H9 (cell line): ENCODE measurements at regions not wholly inside any gene's neighbourhood (a gene's known extent, or its start where the extent isn't known, plus 50 kb on each side); places are given as distances from the start of the nearest gene placed in this dataset.
A peak's percentile ranks its signal among the peaks of the same experiment; 100 is the strongest.

ENCODE experiments used
- DNase-seq: peaks from one replicate; pipeline ENCODE4 v3.0.0-alpha.2; 2017
- H2AFZ ChIP-seq: one replicate; pipeline ENCODE4 v1.6.1; 2013; ENCODE audit warnings: mild to moderate bottlenecking, low read length, control low read depth, moderate library complexity
- H2AK5ac ChIP-seq: 2 replicates; pipeline ENCODE4 v1.6.1; 2013; ENCODE audit warnings: low read length, control low read depth, mixed read lengths; ENCODE audit not compliant: insufficient read length
- H2BK120ac ChIP-seq: one replicate; pipeline ENCODE4 v1.6.1; 2013; ENCODE audit warnings: low read depth, mild to moderate bottlenecking, low read length, control low read depth, inconsistent platforms; ENCODE audit not compliant: poor library complexity, severe bottlenecking
- H2BK12ac ChIP-seq: 2 replicates; pipeline ENCODE4 v1.6.1; 2013; ENCODE audit warnings: low read length, control low read depth, mixed read lengths, low read depth; ENCODE audit not compliant: insufficient read length
- H2BK15ac ChIP-seq: 2 replicates; pipeline ENCODE4 v1.6.1; 2013; ENCODE audit warnings: low read depth, low read length, control low read depth
- H2BK20ac ChIP-seq: one replicate; pipeline ENCODE4 v1.6.1; 2013; ENCODE audit warnings: low read depth, mild to moderate bottlenecking, low read length, control low read depth, inconsistent platforms; ENCODE audit not compliant: poor library complexity, severe bottlenecking
- H2BK5ac ChIP-seq: 2 replicates; pipeline ENCODE4 v1.6.1; 2013; ENCODE audit warnings: low read length, control low read depth, mixed read lengths; ENCODE audit not compliant: insufficient read length
- H3K14ac ChIP-seq: 2 replicates; pipeline ENCODE4 v1.6.1; 2013; ENCODE audit warnings: low read length, control low read depth; ENCODE audit not compliant: insufficient read depth
- H3K18ac ChIP-seq: 2 replicates; pipeline ENCODE4 v1.6.1; 2013; ENCODE audit warnings: low read depth, mild to moderate bottlenecking, mixed read lengths, low read length, control low read depth; ENCODE audit not compliant: insufficient read length
- H3K23ac ChIP-seq: 2 replicates; pipeline ENCODE4 v1.6.1; 2013; ENCODE audit warnings: low read length, control low read depth, mixed read lengths, low read depth; ENCODE audit not compliant: insufficient read length
- H3K23me2 ChIP-seq: 2 replicates; pipeline ENCODE4 v1.6.1; 2013; ENCODE audit warnings: low read depth, mild to moderate bottlenecking, mixed read lengths, low read length, control low read depth; ENCODE audit not compliant: insufficient read length, poor library complexity, severe bottlenecking
- H3K27ac ChIP-seq: 2 replicates; pipeline ENCODE4 v1.5.1; 2013; ENCODE audit warnings: low read length, control low read depth, mixed read lengths, low read depth; ENCODE audit not compliant: insufficient read length
- H3K27me3 ChIP-seq: 2 replicates; pipeline ENCODE4 v1.6.1; 2013; ENCODE audit warnings: low read length, control low read depth, inconsistent platforms; ENCODE audit not compliant: insufficient read depth
- H3K4ac ChIP-seq: 2 replicates; pipeline ENCODE4 v1.6.1; 2013; ENCODE audit warnings: low read depth, mild to moderate bottlenecking, control low read depth, inconsistent platforms, low read length, moderate library complexity
- H3K4me1 ChIP-seq: 2 replicates; pipeline ENCODE4 v1.6.1; 2013; ENCODE audit warnings: low read length, control low read depth, inconsistent platforms; ENCODE audit not compliant: insufficient read depth
- H3K4me2 ChIP-seq: 2 replicates; pipeline ENCODE4 v1.6.1; 2013; ENCODE audit warnings: low read length, control low read depth, mixed read lengths; ENCODE audit not compliant: insufficient read length, insufficient read depth
- H3K56ac ChIP-seq: 2 replicates; pipeline ENCODE4 v1.6.1; 2013; ENCODE audit warnings: low read depth, mild to moderate bottlenecking, mixed read lengths, low read length, control low read depth; ENCODE audit not compliant: insufficient read length
- H3K79me1 ChIP-seq: 2 replicates; pipeline ENCODE4 v1.6.1; 2013; ENCODE audit warnings: low read depth, mild to moderate bottlenecking, moderate library complexity, low read length, control low read depth, inconsistent platforms; ENCODE audit not compliant: insufficient read depth, poor library complexity, severe bottlenecking
- H3K79me2 ChIP-seq: 2 replicates; pipeline ENCODE4 v1.6.1; 2013; ENCODE audit warnings: low read length, control low read depth, inconsistent platforms; ENCODE audit not compliant: insufficient read depth
- H3K9ac ChIP-seq: 2 replicates; pipeline ENCODE4 v1.6.1; 2013; ENCODE audit warnings: low read length, control low read depth, mixed read lengths; ENCODE audit not compliant: insufficient read length; ENCODE audit errors: extremely low read depth
- H3K9me3 ChIP-seq: one replicate; pipeline ENCODE4 v1.6.1; 2013; ENCODE audit warnings: low read depth, low read length, inconsistent platforms; ENCODE audit not compliant: control insufficient read depth
- H3T11ph ChIP-seq: one replicate; pipeline ENCODE4 v1.6.1; 2013; ENCODE audit warnings: mild to moderate bottlenecking, low read length, control low read depth, inconsistent platforms
- H4K20me1 ChIP-seq: one replicate; pipeline ENCODE4 v1.6.1; 2013; ENCODE audit not compliant: control insufficient read depth, insufficient read length, insufficient read depth
- H4K5ac ChIP-seq: 2 replicates; pipeline ENCODE4 v1.6.1; 2013; ENCODE audit warnings: low read depth, mild to moderate bottlenecking, mixed read lengths, low read length, control low read depth; ENCODE audit not compliant: insufficient read length
- H4K8ac ChIP-seq: replicated peaks from 2 replicates; pipeline ENCODE4 v1.6.1; 2013; ENCODE audit warnings: low read length, control low read depth, mixed read lengths, low read depth; ENCODE audit not compliant: insufficient read length
- H4K91ac ChIP-seq: 2 replicates; pipeline ENCODE4 v1.6.1; 2013; ENCODE audit warnings: low read depth, mild to moderate bottlenecking, moderate library complexity, mixed read lengths, low read length, control low read depth; ENCODE audit not compliant: insufficient read length
- H3K27ac Mint-ChIP-seq, 3 experiments: 2 replicates in 2 of 3; 3 replicates in 1 of 3; pipeline ENCODE4 v1.8.0; 2020 to 2021; ENCODE audit warnings: mixed read lengths in 3 of 3, mild to moderate bottlenecking in 1 of 3, moderate library complexity in 1 of 3
- H3K27me3 Mint-ChIP-seq: 2 replicates; pipeline ENCODE4 v1.8.0; 2021; ENCODE audit warnings: low read depth, mild to moderate bottlenecking, moderate library complexity, mixed read lengths
- H3K36me3 Mint-ChIP-seq, 3 experiments: 2 replicates in 2 of 3; 3 replicates in 1 of 3; pipeline ENCODE4 v1.8.0; 2020 to 2021; ENCODE audit warnings: low read depth in 3 of 3, mixed read lengths in 3 of 3; ENCODE audit not compliant: insufficient read depth in 1 of 3
- H3K4me1 Mint-ChIP-seq, 2 experiments: 2 replicates each; pipeline ENCODE4 v1.8.0; 2020; ENCODE audit warnings: mixed read lengths in 2 of 2
- H3K4me3 Mint-ChIP-seq, 2 experiments: 2 replicates in 1 of 2; 3 replicates in 1 of 2; pipeline ENCODE4 v1.8.0; 2020 to 2021; ENCODE audit warnings: mild to moderate bottlenecking in 2 of 2, mixed read lengths in 2 of 2, moderate library complexity in 1 of 2
- H3K9me3 Mint-ChIP-seq, 2 experiments: 2 replicates in 1 of 2; 3 replicates in 1 of 2; pipeline ENCODE4 v1.8.0; 2020; ENCODE audit warnings: mild to moderate bottlenecking in 2 of 2, mixed read lengths in 2 of 2, moderate library complexity in 1 of 2
- CTCF ChIP-seq: fragments of 200-600 bp; sonication (generic); conservative IDR thresholded peaks from 3 replicates; pipeline ENCODE4 v1.8.0; 2021; ENCODE audit warnings: antibody characterized with exemption, mild to moderate bottlenecking
- WGBS: extraction: QIAGEN DNeasy Blood & Tissue Kit; methylation state at CpG from one replicate; pipeline ENCODE4 v1.1.7; 2013; ENCODE audit warnings: missing lambda C conversion rate, low lambda C conversion rate, mixed read lengths; ENCODE audit not compliant: insufficient read length; ENCODE audit errors: extremely low coverage; 5-methylcytosine and 5-hydroxymethylcytosine counted together

GRCh38 chr3:168839653-168840052 lies 743.9 kb upstream of the GOLIM4 start:
- H3K14ac ChIP-seq = no peak overlapping the region
- no peak overlapping the region for H2AK5ac ChIP-seq
- no peak overlapping the region for H4K91ac ChIP-seq
- Mint-ChIP-seq H3K27ac (peak overlapping the region; percentile 19 to 98 (median 97); a peak in 5 of 7 replicates), H3K27me3 (no peaks in the 10 kb centered on the region), H3K36me3 (peaks cover 8 to 24% (median 13%) of the 10 kb centered on the region in 3 experiments), H3K4me3 (no peak overlapping the region), H3K4me1 (peaks cover 46 to 51% of the 10 kb centered on the region in 2 experiments), H3K9me3 (peaks cover 4 to 9% of the 10 kb centered on the region in 2 experiments)
- H3K4me1 ChIP-seq = peaks cover 11% of the 10 kb centered on the region; the same call in 1 of the 2 replicates
- H3K4me2 ChIP-seq = no peak overlapping the region
- no peaks in the 10 kb centered on the region for H3K79me1 ChIP-seq
- whole genome bisulfite sequencing = no CpG with 5 or more reads among the region's 1 CpG
- no peaks in the 10 kb centered on the region for H3K9me3 ChIP-seq
- no peak overlapping the region for H2BK5ac ChIP-seq
- H3K27me3 ChIP-seq = no peaks in the 10 kb centered on the region
- no peak overlapping the region for H2BK120ac ChIP-seq
- no peak overlapping the region for H2BK12ac ChIP-seq
- no peak overlapping the region for H4K8ac ChIP-seq
- peak overlapping the region; percentile 76 for H3K27ac ChIP-seq
- H4K20me1 ChIP-seq = no peaks in the 10 kb centered on the region
- no peak overlapping the region for H2BK20ac ChIP-seq
- no peak overlapping the region for H4K5ac ChIP-seq
- H3K4ac ChIP-seq = no peak overlapping the region
- H3K56ac ChIP-seq = no peak overlapping the region
- no peaks in the 10 kb centered on the region for H3K23me2 ChIP-seq
- no peak for TF ChIP-seq CTCF
- H3K23ac ChIP-seq = no peak overlapping the region
- H3T11ph ChIP-seq = no peak overlapping the region
- no peak overlapping the region for H3K18ac ChIP-seq
- no peak overlapping the region for H3K9ac ChIP-seq
- no peak overlapping the region for H2BK15ac ChIP-seq
- H3K79me2 ChIP-seq = no peaks in the 10 kb centered on the region
- H2AFZ ChIP-seq = no peak overlapping the region
- DNase-seq = peak; percentile 37
